ENCODE measurements at regions not wholly inside any gene's neighbourhood (a gene's known extent, or its start where the extent isn't known, plus 50 kb on each side); places are given as distances from the start of the nearest gene placed in this dataset.

GRCh38 chr3:1955750-1956149 lies 142.9 kb upstream of the CNTN4 start:
- DNase-seq = no peak

DNA sequence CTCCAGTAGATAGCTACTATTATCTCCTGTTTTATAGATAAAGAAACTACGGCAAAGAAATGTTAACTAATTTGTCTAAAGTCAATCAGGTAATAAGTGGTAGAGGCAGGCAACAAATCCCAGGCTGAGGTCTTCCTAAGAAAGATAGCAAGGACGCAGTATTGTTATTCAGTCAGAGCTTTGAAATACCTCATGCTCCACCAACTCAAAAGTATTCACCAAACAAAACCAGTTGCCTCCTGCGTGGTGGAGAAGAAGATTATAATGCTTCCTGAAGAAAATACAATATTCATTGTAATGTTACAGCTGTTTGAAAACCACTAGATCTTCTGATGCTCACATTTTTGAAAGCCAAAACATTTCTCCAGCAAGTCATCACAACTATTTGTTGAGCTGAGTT lies 138.2 kb upstream of the CNTN4 start:
- DNase-seq = no peak

DNA sequence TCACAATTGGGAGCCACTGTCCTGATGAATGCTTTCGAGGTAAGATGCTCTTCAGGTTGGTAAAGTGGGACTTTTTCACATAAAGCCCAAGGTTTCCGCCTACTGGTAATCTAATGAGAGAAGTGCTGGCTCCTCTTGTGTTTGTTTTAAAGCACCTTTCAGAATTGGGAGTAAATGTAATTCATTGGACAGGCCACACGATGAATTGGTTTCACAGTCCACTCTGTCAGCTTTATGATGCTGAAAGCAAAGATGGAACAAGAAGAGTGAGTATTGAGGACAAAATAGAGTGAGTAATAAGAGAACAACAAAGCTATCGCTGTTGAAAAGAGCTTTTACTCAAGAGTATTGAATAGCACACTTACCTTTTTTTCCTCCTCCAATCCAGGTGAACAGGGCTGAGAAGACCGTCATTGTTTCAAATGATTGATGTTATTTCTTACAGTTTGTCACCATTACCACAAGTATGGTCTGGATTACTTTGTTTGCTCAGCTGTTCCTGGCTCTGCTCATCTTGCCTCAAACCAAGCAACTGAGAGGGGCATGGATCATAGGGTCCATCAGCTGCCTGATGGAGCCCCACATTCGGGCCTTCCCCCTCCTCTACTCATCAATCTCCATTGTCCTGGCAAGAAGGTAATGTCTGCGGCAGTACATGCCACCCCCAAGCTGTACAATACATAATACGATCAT lies 136.1 kb upstream of the CNTN4 start:
- DNase-seq = no peak

- no peak for DNase-seq
Measured at GRCh38 chr3:1963896-1964295, 134.8 kb upstream of the CNTN4 start.

DNA sequence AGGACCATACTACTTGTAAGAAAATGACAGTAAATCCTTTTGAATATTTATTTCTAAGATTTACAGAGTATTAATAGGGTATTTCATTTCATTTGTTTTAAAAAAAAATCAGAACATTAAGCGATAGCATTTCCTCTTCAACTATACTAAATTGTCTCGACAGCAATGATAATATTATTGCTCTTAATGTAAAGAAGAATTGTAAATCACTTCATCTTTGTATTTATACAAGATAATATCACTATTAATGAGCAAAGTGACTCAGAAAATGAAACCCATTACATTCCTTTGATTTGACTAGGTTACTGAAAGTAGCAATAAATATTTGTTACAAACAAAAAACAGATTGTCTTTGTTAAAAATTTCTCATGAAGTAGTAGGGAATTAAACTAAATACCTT lies 131.1 kb upstream of the CNTN4 start:
- DNase-seq = no peak

DNA sequence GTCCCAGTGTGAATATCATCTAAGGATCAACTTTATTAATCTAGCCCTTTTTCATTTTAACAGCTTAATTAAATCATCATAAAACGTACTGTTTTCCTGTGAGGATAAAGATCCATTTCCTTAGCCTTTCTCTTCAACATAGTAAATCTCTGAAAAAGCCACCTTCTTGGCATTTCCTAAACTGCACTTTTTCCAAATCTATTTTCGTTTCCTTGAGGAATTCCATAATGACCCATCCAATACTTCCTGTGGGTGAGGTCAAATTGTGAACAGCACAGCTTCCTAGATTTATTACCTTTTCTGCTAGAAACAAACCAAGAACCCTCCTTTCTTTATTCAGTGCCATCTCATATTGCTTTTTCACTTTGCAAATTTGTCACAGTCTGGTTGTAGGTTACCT lies 129.4 kb upstream of the CNTN4 start:
- no peak for DNase-seq

DNA sequence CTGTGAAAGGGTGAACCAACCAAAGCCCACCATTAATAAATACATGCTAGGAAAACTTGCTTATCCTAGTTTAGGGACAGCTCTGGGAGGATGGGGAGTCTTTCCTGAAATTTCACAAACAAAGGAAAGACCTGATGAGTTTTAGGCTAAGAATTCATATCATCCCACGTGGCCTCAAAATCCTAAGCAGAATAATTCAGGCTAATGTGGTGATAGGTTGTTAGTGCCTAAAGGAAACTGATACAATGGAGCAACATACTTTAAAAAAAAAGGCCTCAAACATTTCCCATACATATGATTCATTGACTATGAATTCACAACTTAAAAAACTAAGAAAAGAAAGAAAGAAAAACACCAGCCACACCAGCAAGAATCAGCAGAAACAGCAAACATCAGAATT lies 126.9 kb upstream of the CNTN4 start:
- DNase-seq = peak; percentile 92

- no peak for DNase-seq
Measured at GRCh38 chr3:1979961-1980615, 118.6 kb upstream of the CNTN4 start.

GRCh38 chr3:1987980-1988379 lies 110.7 kb upstream of the CNTN4 start:
- peak; percentile 40 for DNase-seq

DNA sequence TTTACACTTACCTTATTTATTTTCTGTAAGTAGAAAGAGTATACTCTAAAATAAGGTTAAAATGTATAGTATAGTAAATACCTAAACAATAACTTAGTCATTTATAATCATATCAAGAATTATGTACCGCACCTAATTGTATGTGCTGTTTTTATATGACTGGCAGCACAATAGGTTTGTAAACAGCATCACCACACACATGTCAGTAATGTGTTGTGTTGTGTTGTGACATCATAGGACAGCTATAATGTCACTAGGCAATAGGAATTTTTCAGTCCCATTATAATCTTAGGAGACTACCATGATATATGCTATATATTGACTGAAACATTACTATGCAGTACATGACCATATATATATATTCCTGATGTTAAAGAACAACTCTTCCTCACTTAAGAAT lies 99.9 kb upstream of the CNTN4 start:
- no peak for DNase-seq

DNA sequence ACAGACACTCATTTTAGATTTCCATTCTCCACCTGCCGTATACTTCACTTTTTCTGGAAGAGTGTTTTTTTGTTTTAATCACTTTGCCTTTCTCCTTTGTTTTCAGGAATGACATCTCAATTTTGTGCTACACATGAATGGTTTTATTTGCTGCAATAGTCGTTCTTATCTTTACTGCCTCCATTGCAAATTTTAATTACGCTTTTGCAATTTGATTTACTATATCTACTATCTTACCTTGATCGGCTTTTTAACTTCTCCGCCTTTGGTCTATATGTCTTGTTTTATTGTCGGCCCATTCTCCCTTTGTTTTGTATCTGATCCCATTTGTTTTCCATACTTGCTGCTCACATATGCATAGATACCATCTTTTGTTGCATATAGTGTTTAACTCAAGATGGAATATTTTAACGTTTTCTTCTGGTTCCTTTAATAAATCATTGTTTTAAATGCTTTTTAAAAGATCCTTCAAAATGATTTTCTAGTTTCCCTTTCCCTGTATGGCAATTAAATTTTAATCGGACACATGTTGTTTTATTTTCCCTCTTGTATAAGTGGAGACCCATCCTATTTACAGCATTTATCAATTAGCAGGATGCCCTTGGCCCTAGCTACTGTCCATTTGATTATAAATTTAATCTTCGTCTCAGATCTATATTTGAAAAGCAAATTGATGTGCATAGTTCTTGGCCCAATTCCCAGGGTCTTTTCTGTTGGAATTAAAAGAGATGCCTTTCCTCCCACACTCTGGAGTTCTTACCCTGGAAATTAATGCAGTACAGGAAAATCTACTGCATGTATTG lies 97.2 kb upstream of the CNTN4 start:
- no peak for DNase-seq

DNA sequence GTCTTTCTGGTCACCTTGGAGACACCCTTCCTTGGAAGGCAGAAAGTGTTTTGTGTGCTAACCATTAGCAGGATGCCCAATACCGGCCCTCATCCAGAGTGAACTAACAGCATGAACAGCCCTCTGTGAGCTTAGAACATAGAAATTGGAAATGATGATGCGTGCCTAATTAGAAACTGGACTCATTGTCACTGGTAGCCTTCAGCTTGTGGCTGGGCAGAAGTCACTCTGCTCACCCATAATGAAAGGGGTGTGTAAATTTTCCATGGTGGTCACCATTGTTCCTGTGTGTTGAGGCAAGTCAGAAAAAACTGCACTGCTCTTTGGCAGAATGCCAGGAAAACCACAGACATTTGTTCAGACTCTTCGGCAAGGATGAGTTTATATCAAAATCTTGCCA lies 74.7 kb upstream of the CNTN4 start:
- DNase-seq = peak; percentile 39

DNA sequence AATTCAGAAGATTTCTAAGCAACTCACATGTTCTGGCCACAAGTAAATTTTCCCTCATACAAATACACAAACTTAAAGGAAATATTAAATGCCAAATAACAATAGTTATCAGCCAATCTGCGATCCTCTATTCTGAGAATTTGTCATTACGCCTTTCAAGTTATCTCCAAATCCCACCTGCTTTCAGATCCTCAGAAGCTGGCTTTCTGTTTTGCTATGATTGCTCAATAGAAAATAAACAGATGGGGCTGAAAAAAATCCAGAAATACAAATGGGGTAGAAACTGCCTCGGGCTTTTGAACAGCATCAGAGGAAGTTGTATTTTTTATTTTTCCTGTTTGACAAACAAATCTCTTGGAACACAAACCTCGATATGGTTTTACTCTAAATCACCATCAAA lies 74.0 kb upstream of the CNTN4 start:
- DNase-seq = no peak

DNA sequence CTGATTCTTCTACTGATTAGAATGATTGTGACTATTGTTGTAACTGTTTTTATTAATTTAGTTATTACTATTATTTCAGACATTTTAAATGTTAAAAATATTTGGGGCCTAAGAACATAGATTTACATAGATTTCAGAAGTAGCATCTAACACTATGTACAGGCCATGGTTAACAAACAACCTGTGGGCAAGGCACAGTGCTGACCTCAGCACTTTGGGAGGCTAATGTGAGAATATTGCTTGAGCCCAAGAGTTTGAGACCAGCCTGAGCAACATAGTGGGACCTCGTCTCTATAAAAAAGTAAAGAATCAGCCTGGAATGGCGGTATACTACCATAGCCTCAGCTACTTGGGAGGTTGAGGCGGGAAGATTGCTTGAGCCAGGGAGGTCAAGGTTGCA lies 69.1 kb upstream of the CNTN4 start:
- DNase-seq = no peak

DNA sequence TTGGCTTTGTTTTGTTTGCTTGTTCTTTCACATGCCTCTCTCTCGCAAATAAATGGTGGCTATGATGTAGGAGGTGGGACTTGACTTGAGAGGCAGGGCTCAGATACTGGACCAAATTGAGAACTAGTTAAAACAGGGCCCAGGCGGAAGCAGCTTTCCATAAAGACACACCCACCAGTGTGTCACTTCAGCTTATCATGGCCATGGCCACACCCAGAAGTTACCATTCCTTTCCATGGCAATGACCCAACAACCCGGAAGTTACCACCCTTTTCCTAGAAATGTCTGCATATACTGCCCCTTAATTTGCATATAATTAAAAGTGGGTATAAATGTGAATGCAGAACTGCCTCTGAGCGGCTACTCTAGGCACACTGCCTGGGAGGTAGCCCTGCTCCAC lies 62.6 kb upstream of the CNTN4 start:
- DNase-seq = no peak

GRCh38 chr3:2041931-2042330 lies 56.7 kb upstream of the CNTN4 start:
- DNase-seq = no peak

Measured in fibroblast of skin of scalp (primary cell).